GM23248 (cell line): ENCODE measurements at regions not wholly inside any gene's neighbourhood (a gene's known extent, or its start where the extent isn't known, plus 50 kb on each side); places are given as distances from the start of the nearest gene placed in this dataset.

Experiments used
- EZH2 ChIP-seq: fragments of 200-600 bp; sonication (generic); IDR thresholded peaks from 2 replicates; pipeline ENCODE4 v1.6.1; 2018; ENCODE audit warnings: antibody characterized with exemption, mild to moderate bottlenecking; ENCODE audit not compliant: insufficient read depth, poor library complexity, severe bottlenecking
- EZH2phosphoT487 ChIP-seq: fragments of 200-600 bp; sonication (generic); IDR thresholded peaks from 2 replicates; pipeline ENCODE4 v1.6.1; 2018; ENCODE audit warnings: antibody characterized with exemption, moderate library complexity, mild to moderate bottlenecking, low read depth; ENCODE audit not compliant: insufficient read depth

GRCh38 chr17:12507026-12507595, 158.6 kb upstream of the MYOCD start:
- no peak for TF ChIP-seq EZH2phosphoT487
- TF ChIP-seq EZH2: no peak
